ENCODE measurements at regions not wholly inside any gene's neighbourhood (a gene's known extent, or its start where the extent isn't known, plus 50 kb on each side); places are given as distances from the start of the nearest gene placed in this dataset.

DNA sequence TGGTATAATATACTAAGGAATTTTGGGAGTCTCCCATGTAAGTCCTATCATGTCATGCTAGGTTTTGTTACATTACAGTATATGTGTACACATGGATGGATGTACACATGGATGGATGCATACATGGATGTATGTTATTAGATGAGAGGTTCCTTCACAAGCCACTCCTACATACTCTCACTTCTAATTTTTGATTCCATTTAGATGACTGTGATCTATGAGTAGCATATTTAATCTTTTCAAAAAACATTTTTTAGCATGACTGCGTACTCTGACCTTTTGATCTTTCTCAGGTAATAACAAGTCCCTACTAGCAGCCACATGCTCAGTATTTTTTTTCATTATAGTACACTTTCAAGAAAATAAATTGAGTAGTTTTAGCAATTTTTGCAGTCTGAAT lies 441.8 kb downstream of the SLITRK1 start:
- TF ChIP-seq, protein P1, sequence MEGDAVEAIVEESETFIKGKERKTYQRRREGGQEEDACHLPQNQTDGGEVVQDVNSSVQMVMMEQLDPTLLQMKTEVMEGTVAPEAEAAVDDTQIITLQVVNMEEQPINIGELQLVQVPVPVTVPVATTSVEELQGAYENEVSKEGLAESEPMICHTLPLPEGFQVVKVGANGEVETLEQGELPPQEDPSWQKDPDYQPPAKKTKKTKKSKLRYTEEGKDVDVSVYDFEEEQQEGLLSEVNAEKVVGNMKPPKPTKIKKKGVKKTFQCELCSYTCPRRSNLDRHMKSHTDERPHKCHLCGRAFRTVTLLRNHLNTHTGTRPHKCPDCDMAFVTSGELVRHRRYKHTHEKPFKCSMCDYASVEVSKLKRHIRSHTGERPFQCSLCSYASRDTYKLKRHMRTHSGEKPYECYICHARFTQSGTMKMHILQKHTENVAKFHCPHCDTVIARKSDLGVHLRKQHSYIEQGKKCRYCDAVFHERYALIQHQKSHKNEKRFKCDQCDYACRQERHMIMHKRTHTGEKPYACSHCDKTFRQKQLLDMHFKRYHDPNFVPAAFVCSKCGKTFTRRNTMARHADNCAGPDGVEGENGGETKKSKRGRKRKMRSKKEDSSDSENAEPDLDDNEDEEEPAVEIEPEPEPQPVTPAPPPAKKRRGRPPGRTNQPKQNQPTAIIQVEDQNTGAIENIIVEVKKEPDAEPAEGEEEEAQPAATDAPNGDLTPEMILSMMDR (IDR thresholded peaks at IDR 0.05 in 2 of 3, conservative IDR thresholded peaks at IDR 0.05 in 1 of 3; ENCODE audit: control insufficient read depth in 2 of 3, extremely low read depth in 1 of 3, insufficient read depth in 1 of 3, low read depth in 3 of 3, low read length in 3 of 3), result no peak
- TF ChIP-seq, protein P2, sequence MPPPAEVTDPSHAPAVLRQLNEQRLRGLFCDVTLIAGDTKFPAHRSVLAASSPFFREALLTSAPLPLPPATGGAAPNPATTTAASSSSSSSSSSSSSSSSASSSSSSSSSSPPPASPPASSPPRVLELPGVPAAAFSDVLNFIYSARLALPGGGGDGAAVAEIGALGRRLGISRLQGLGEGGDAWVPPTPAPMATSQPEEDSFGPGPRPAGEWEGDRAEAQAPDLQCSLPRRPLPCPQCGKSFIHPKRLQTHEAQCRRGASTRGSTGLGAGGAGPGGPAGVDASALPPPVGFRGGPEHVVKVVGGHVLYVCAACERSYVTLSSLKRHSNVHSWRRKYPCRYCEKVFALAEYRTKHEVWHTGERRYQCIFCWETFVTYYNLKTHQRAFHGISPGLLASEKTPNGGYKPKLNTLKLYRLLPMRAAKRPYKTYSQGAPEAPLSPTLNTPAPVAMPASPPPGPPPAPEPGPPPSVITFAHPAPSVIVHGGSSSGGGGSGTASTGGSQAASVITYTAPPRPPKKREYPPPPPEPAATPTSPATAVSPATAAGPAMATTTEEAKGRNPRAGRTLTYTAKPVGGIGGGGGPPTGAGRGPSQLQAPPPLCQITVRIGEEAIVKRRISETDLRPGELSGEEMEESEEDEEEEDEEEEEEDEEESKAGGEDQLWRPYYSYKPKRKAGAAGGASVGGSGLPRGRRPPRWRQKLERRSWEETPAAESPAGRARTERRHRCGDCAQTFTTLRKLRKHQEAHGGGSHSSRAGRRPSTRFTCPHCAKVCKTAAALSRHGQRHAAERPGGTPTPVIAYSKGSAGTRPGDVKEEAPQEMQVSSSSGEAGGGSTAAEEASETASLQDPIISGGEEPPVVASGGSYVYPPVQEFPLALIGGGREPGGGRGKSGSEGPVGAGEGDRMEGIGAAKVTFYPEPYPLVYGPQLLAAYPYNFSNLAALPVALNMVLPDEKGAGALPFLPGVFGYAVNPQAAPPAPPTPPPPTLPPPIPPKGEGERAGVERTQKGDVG (CRISPR knock-in tag; IDR thresholded peaks at IDR 0.05), result no peak
- TF ChIP-seq HDAC6 (IDR thresholded peaks at IDR 0.05; ENCODE audit: unreplicated experiment) (no peak), TCF12 (IDR thresholded peaks at IDR 0.05; ENCODE audit: low read depth, low read length) (no peak)

Data from GM12878 (cell line).